Neuronal stem cell (in vitro differentiated cells): ENCODE measurements at regions not wholly inside any gene's neighbourhood (a gene's known extent, or its start where the extent isn't known, plus 50 kb on each side); places are given as distances from the start of the nearest gene placed in this dataset.

ENCODE experiments used
- DNase-seq: peaks from one replicate; pipeline ENCODE4 v3.0.0-alpha.2; 2013; ENCODE audit warnings: low spot score
- H2AFZ ChIP-seq: one replicate; pipeline ENCODE4 v1.6.1; 2013; ENCODE audit warnings: mild to moderate bottlenecking, low read length, inconsistent platforms
- H2AK5ac ChIP-seq: 2 replicates; pipeline ENCODE4 v1.6.1; 2013; ENCODE audit warnings: low read depth, mild to moderate bottlenecking, inconsistent platforms, low read length, moderate library complexity, mixed read lengths
- H2BK120ac ChIP-seq: 2 replicates; pipeline ENCODE4 v1.6.1; 2013; ENCODE audit warnings: low read depth, mild to moderate bottlenecking, inconsistent platforms, low read length, moderate library complexity, mixed read lengths
- H2BK12ac ChIP-seq: one replicate; pipeline ENCODE4 v1.6.1; 2013; ENCODE audit warnings: low read length, inconsistent platforms
- H2BK15ac ChIP-seq: 2 replicates; pipeline ENCODE4 v1.6.1; 2013; ENCODE audit warnings: mild to moderate bottlenecking, low read length, inconsistent platforms, mixed read lengths
- H2BK5ac ChIP-seq: one replicate; pipeline ENCODE4 v1.6.1; 2013; ENCODE audit warnings: inconsistent platforms, mild to moderate bottlenecking, low read length, moderate library complexity
- H3K14ac ChIP-seq: one replicate; pipeline ENCODE4 v1.6.1; 2013; ENCODE audit warnings: low read length, inconsistent platforms
- H3K18ac ChIP-seq: 2 replicates; pipeline ENCODE4 v1.6.1; 2013; ENCODE audit warnings: low read length, inconsistent platforms
- H3K23ac ChIP-seq: 2 replicates; pipeline ENCODE4 v1.6.1; 2013; ENCODE audit warnings: low read depth, mild to moderate bottlenecking, mixed read lengths, low read length, inconsistent platforms; ENCODE audit not compliant: poor library complexity
- H3K27ac ChIP-seq: replicated peaks from 3 replicates; pipeline ENCODE4 v1.5.1; 2013; ENCODE audit warnings: low read length, inconsistent platforms
- H3K27me3 ChIP-seq, 3 experiments: 2 replicates each; pipeline ENCODE4 v1.6.1; 2013; ENCODE audit warnings: low read length in 3 of 3, mild to moderate bottlenecking in 2 of 3, inconsistent platforms in 1 of 3, low read depth in 1 of 3, mixed read lengths in 1 of 3, moderate library complexity in 1 of 3; ENCODE audit not compliant: control insufficient read depth in 3 of 3, insufficient read depth in 3 of 3
- H3K36me3 ChIP-seq, 2 donors: replicated peaks in 1 of 2; 2 replicates each; pipeline ENCODE4 v1.6.1; 2013; ENCODE audit warnings: low read length in 2 of 2; ENCODE audit not compliant: control insufficient read depth in 2 of 2, insufficient read depth in 2 of 2
- H3K4ac ChIP-seq: 2 replicates; pipeline ENCODE4 v1.6.1; 2013; ENCODE audit warnings: inconsistent platforms, mild to moderate bottlenecking, low read length, moderate library complexity
- H3K4me1 ChIP-seq, 2 donors: 1 replicate in 1 of 2; 2 replicates in 1 of 2; pipeline ENCODE4 v1.6.1; 2013; ENCODE audit warnings: low read length in 2 of 2, low read depth in 1 of 2; ENCODE audit not compliant: control insufficient read depth in 2 of 2, insufficient read depth in 1 of 2
- H3K4me2 ChIP-seq: one replicate; pipeline ENCODE4 v1.6.1; 2013; ENCODE audit warnings: mild to moderate bottlenecking, low read length, inconsistent platforms; ENCODE audit not compliant: insufficient read depth, poor library complexity, severe bottlenecking
- H3K4me3 ChIP-seq, 2 donors: 2 replicates each; pipeline ENCODE4 v1.5.1; 2013; ENCODE audit warnings: low read length in 2 of 2, mild to moderate bottlenecking in 2 of 2, inconsistent platforms in 1 of 2, moderate library complexity in 1 of 2
- H3K79me1 ChIP-seq: one replicate; pipeline ENCODE4 v1.6.1; 2013; ENCODE audit warnings: low read depth, mild to moderate bottlenecking, inconsistent platforms, low read length, moderate library complexity
- H3K9ac ChIP-seq: one replicate; pipeline ENCODE4 v1.6.1; 2013; ENCODE audit warnings: mild to moderate bottlenecking, low read depth, low read length, inconsistent platforms; ENCODE audit not compliant: poor library complexity
- H3K9me3 ChIP-seq, 2 donors: replicated peaks in 1 of 2; 2 replicates each; pipeline versions ENCODE3 to v1.6.1; 2013; ENCODE audit warnings: low read length in 2 of 2, mild to moderate bottlenecking in 2 of 2, inconsistent platforms in 1 of 2, low read depth in 1 of 2, mixed read lengths in 1 of 2, moderate library complexity in 1 of 2; ENCODE audit not compliant: control insufficient read depth in 2 of 2, insufficient read depth in 1 of 2
- H4K8ac ChIP-seq: one replicate; pipeline ENCODE4 v1.6.1; 2013; ENCODE audit warnings: low read depth, mild to moderate bottlenecking, inconsistent platforms, low read length, moderate library complexity
- H4K91ac ChIP-seq: one replicate; pipeline ENCODE4 v1.6.1; 2013; ENCODE audit warnings: low read length, low read depth, mild to moderate bottlenecking, inconsistent platforms; ENCODE audit not compliant: poor library complexity
- WGBS, 2 donors: extraction: QIAGEN DNeasy Blood & Tissue Kit; methylation state at CpG; one replicate each; pipeline ENCODE4 v1.1.7; 2013; ENCODE audit warnings: missing lambda C conversion rate in 2 of 2, mixed read lengths in 1 of 2; ENCODE audit not compliant: insufficient read length in 2 of 2, insufficient replicate concordance in 1 of 2; ENCODE audit errors: extremely low coverage in 2 of 2; 5-methylcytosine and 5-hydroxymethylcytosine counted together

DNA sequence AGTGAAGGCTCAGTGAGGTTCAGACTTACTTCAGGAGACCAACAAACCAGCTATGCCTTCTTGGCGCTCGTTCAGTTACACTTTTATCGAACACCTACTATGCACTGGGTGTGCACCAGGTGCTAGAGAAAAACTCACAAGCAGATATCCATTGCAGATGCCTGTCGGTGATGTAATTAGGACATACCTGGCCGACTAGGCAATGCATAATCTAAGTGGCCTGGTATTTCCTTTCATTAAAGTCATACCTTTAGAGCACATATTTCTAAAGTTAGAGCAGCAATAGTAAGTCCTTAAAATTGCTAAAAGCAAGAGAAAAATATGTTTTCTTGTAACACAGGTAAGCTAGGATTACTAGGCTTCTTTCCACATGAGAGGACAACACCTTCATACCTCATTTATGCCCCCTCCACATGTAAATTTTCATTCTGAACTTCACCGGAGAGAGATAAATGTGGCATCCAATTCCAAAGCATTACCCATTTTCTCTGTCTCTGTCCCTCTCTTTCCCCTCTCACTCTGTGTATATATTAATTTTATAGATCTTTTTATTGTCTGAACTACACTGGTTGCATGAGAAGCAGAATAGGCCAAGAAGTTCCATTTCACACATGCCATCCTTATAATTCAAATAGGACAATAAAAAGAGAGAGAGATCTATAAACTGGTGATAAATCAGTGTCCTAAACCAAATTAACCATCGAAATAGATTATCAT is 242.2 kb downstream of the SPTSSA start:
- H3K9ac ChIP-seq, result no peak overlapping the region
- no peak overlapping the region for H3K27ac ChIP-seq
- no peak overlapping the region for H3K14ac ChIP-seq
- no peak overlapping the region for H2BK5ac ChIP-seq
- no peak overlapping the region for H4K8ac ChIP-seq
- H3K4me3 ChIP-seq, result no peak overlapping the region
- no peak overlapping the region for H4K91ac ChIP-seq
- H3K23ac ChIP-seq, result no peak overlapping the region
- no peak overlapping the region for H3K18ac ChIP-seq
- no peaks in the 10 kb centered on the region for H3K36me3 ChIP-seq
- H2BK120ac ChIP-seq, result no peak overlapping the region
- H2AK5ac ChIP-seq, result no peak overlapping the region
- H3K4me1 ChIP-seq, result peaks cover 7 to 18% of the 10 kb centered on the region in 2 donors
- H3K4me2 ChIP-seq, result no peak overlapping the region
- DNase-seq, result no peak
- no peak overlapping the region for H2BK15ac ChIP-seq
- no peaks in the 10 kb centered on the region for H3K27me3 ChIP-seq
- no CpG with 5 or more reads among the region's 7 CpGs for WGBS, 2 donors
- H3K79me1 ChIP-seq, result no peaks in the 10 kb centered on the region
- H3K4ac ChIP-seq, result no peak overlapping the region
- H2AFZ ChIP-seq, result no peak overlapping the region
- H2BK12ac ChIP-seq, result no peak overlapping the region
- H3K9me3 ChIP-seq, result no peaks in the 10 kb centered on the region

DNA sequence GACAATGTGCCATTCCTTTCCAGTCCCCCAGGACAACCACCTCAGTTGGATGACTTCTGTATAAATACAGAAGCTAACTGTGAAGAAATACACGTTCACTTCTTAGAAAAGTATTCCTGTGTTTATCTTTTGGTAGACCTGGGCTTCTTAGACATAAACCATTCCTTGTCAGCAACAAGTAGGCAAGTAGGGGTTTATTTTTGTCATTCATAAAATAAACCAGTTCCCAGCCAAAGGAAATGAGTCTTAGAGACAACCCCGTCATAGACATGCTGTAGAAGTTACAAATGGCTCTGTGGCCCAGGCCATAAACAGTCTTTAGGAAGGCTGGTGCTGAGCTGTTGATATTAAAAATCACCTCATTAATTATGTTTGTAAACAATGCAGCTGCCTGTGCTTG is 243.2 kb downstream of the SPTSSA start:
- Histone ChIP-seq H3K79me1 (no peaks in the 10 kb centered on the region), H3K18ac (no peak overlapping the region), H3K9me3 (no peaks in the 10 kb centered on the region), H3K4me3 (no peak overlapping the region), H3K14ac (no peak overlapping the region), H2AFZ (no peak overlapping the region), H3K4ac (no peak overlapping the region), H2BK15ac (no peak overlapping the region), H2BK12ac (no peak overlapping the region), H3K4me1 (peaks cover 7 to 15% of the 10 kb centered on the region in 2 donors), H2AK5ac (no peak overlapping the region), H3K9ac (no peak overlapping the region), H3K23ac (no peak overlapping the region), H3K36me3 (no peaks in the 10 kb centered on the region), H3K27me3 (peaks cover 0 to 4% (median 0%) of the 10 kb centered on the region in 3 experiments), H4K91ac (no peak overlapping the region), H3K4me2 (no peak overlapping the region), H2BK120ac (no peak overlapping the region), H4K8ac (no peak overlapping the region), H2BK5ac (no peak overlapping the region), H3K27ac (no peak overlapping the region)
- DNase-seq, result no peak
- no CpG with 5 or more reads among the region's 2 CpGs for WGBS, 2 donors

DNA sequence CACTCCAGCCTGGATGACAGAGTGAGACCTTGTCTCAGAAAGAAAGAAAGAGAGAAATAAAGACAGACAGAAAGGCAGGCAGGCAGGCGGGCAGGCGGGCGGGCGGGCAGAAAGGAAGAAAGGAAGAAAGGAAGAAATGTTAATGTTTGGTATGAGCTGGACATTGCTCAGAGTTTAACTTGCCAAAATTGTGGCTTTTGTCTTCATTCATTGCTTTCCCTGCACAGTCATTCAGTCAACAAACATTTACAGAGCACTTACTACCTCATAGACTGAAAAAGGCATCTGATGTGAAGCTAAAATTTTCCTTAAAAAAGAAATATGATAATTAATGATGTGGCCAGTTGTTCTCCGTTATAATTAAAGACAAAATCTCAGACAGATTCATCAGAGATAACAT is 247.1 kb downstream of the SPTSSA start:
- H2BK12ac ChIP-seq, result no peak overlapping the region

DNA sequence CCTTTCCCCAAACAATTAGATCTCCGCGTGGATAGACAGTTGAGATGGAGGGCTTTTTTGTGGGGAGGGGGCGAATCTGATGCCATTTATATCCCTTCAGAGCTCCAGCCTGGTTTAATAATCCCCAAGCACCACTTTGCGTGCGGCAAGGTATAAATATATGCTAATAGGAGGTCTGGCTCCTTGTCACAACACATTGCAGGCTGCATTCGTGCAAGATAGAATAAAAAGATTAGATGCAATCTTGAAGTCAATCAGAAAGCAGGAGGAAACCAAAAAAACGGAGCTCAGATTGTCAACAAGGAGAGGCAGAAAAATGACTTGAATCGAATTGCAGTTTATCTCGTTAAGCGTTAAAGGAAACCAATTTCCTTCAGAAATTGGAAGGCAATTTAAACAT is 248.7 kb downstream of the SPTSSA start:
- no peak overlapping the region for H4K91ac ChIP-seq
- H3K23ac ChIP-seq, result no peak overlapping the region
- H2BK120ac ChIP-seq, result no peak overlapping the region
- no peak overlapping the region for H2BK5ac ChIP-seq
- no peak overlapping the region for H2AFZ ChIP-seq
- no peak overlapping the region for H3K14ac ChIP-seq
- no peak overlapping the region for H2BK12ac ChIP-seq
- no peaks in the 10 kb centered on the region for H3K9me3 ChIP-seq
- no peaks in the 10 kb centered on the region for H3K36me3 ChIP-seq
- no peaks in the 10 kb centered on the region for H3K4me1 ChIP-seq
- H3K4me3 ChIP-seq, result no peak overlapping the region
- no peak overlapping the region for H3K18ac ChIP-seq
- H3K4ac ChIP-seq, result no peak overlapping the region
- no peak overlapping the region for H4K8ac ChIP-seq
- H3K79me1 ChIP-seq, result no peaks in the 10 kb centered on the region
- H3K27me3 ChIP-seq, result peaks cover 0 to 21% (median 0%) of the 10 kb centered on the region in 3 experiments
- no peak overlapping the region for H2AK5ac ChIP-seq
- no peak overlapping the region for H3K9ac ChIP-seq
- no peak overlapping the region for H3K4me2 ChIP-seq
- WGBS, 2 donors, result no CpG with 5 or more reads among the region's 10 CpGs
- H3K27ac ChIP-seq, result no peak overlapping the region
- DNase-seq, result no peak
- no peak overlapping the region for H2BK15ac ChIP-seq

More for the DNA sequence above, 247.1 kb downstream of the SPTSSA start:
- Histone ChIP-seq H2BK5ac (no peak overlapping the region), H3K79me1 (no peaks in the 10 kb centered on the region), H4K91ac (no peak overlapping the region), H3K4me3 (no peak overlapping the region), H3K4ac (no peak overlapping the region), H3K9ac (no peak overlapping the region), H2AFZ (no peak overlapping the region), H2BK120ac (no peak overlapping the region), H2BK15ac (no peak overlapping the region), H3K4me1 (no peaks in the 10 kb centered on the region), H3K18ac (no peak overlapping the region), H2AK5ac (no peak overlapping the region), H3K27ac (no peak overlapping the region), H3K9me3 (no peaks in the 10 kb centered on the region), H3K14ac (no peak overlapping the region), H3K4me2 (no peak overlapping the region), H3K23ac (no peak overlapping the region), H3K27me3 (peaks cover 0 to 21% (median 0%) of the 10 kb centered on the region in 3 experiments), H3K36me3 (no peaks in the 10 kb centered on the region), H4K8ac (no peak overlapping the region)
- WGBS, 2 donors, result no CpG with 5 or more reads among the region's 5 CpGs
- DNase-seq, result no peak
